ENCODE measurements at regions not wholly inside any gene's neighbourhood (a gene's known extent, or its start where the extent isn't known, plus 50 kb on each side); places are given as distances from the start of the nearest gene placed in this dataset.

GRCh38 chr9:777978-778377, 63.5 kb upstream of the DMRT1 start:
- TF ChIP-seq CTCF (IDR thresholded peaks at IDR 0.05 in 4 of 5, conservative IDR thresholded peaks at IDR 0.05 in 1 of 5) (no peak), POLR2A (IDR thresholded peaks at IDR 0.05) (no peak)
- DNase-seq (no peak), ATAC-seq (no peak)
- H3K4me1 ChIP-seq, result no peaks in the 10 kb centered on the region
- no peaks in the 10 kb centered on the region for H3K36me3 ChIP-seq
- H3K9me3 ChIP-seq, result no peaks in the 10 kb centered on the region
- H3K27me3 ChIP-seq, result no peaks in the 10 kb centered on the region
- H3K27ac ChIP-seq, result no peak overlapping the region
- intact Hi-C loops (cut with DNase I; ENCODE audit: low total_unique reads) (no loop called here), in situ Hi-C loops (cut with MboI; ENCODE audit: low sequenced_read_pairs in 4 of 4) (loop anchor here in 1 of 4 donors (25.0 kb wide), 2 partner anchors 109 to 234 kb away; no protein-coding TSS in a partner anchor)
- H3K4me3 ChIP-seq, result no peak overlapping the region

GRCh38 chr9:784202-784601, 57.3 kb upstream of the DMRT1 start:
- Histone ChIP-seq H3K4me3 (no peak overlapping the region), H3K36me3 (no peaks in the 10 kb centered on the region), H3K27me3 (no peaks in the 10 kb centered on the region), H3K4me1 (no peaks in the 10 kb centered on the region), H3K9me3 (no peaks in the 10 kb centered on the region), H3K27ac (no peak overlapping the region)
- no peak for ATAC-seq
- in situ Hi-C loops (cut with MboI; ENCODE audit: low sequenced_read_pairs in 4 of 4) (loop anchor here in 1 of 4 donors (25.0 kb wide), 2 partner anchors 103 to 228 kb away; no protein-coding TSS in a partner anchor), intact Hi-C loops (cut with DNase I; ENCODE audit: low total_unique reads) (no loop called here)
- no peak for DNase-seq
- TF ChIP-seq CTCF (IDR thresholded peaks at IDR 0.05 in 4 of 5, conservative IDR thresholded peaks at IDR 0.05 in 1 of 5), result no peak
- no peak for TF ChIP-seq POLR2A (IDR thresholded peaks at IDR 0.05)

GRCh38 chr9:784916-785315, 56.6 kb upstream of the DMRT1 start:
- Histone ChIP-seq H3K4me1 (no peaks in the 10 kb centered on the region), H3K27me3 (no peaks in the 10 kb centered on the region), H3K36me3 (no peaks in the 10 kb centered on the region), H3K27ac (no peak overlapping the region), H3K9me3 (no peaks in the 10 kb centered on the region), H3K4me3 (no peak overlapping the region)
- intact Hi-C loops (cut with DNase I; ENCODE audit: low total_unique reads) (no loop called here), in situ Hi-C loops (cut with MboI; ENCODE audit: low sequenced_read_pairs in 4 of 4) (loop anchor here in 1 of 4 donors (25.0 kb wide), 2 partner anchors 102 to 227 kb away; no protein-coding TSS in a partner anchor)
- ATAC-seq (no peak), DNase-seq (no peak)
- TF ChIP-seq POLR2A (IDR thresholded peaks at IDR 0.05) (no peak), CTCF (IDR thresholded peaks at IDR 0.05 in 4 of 5, conservative IDR thresholded peaks at IDR 0.05 in 1 of 5) (no peak)

GRCh38 chr9:785997-786396, 55.5 kb upstream of the DMRT1 start:
- H3K27ac ChIP-seq, result no peak overlapping the region
- no peak for TF ChIP-seq POLR2A (IDR thresholded peaks at IDR 0.05)
- TF ChIP-seq CTCF (IDR thresholded peaks at IDR 0.05 in 4 of 5, conservative IDR thresholded peaks at IDR 0.05 in 1 of 5), result no peak
- no peaks in the 10 kb centered on the region for H3K4me1 ChIP-seq
- H3K4me3 ChIP-seq, result no peak overlapping the region
- ATAC-seq (no peak), DNase-seq (no peak)
- H3K27me3 ChIP-seq, result no peaks in the 10 kb centered on the region
- in situ Hi-C loops (cut with MboI; ENCODE audit: low sequenced_read_pairs in 4 of 4), result loop anchor here in 1 of 4 donors (25.0 kb wide), 2 partner anchors 101 to 226 kb away; no protein-coding TSS in a partner anchor
- intact Hi-C loops (cut with DNase I; ENCODE audit: low total_unique reads), result no loop called here
- H3K36me3 ChIP-seq, result no peaks in the 10 kb centered on the region
- no peaks in the 10 kb centered on the region for H3K9me3 ChIP-seq

- Histone ChIP-seq H3K36me3 (no peaks in the 10 kb centered on the region), H3K4me3 (no peak overlapping the region), H3K9me3 (no peaks in the 10 kb centered on the region), H3K27ac (no peak overlapping the region), H3K4me1 (no peaks in the 10 kb centered on the region), H3K27me3 (no peaks in the 10 kb centered on the region)
- ATAC-seq (no peak), DNase-seq (no peak)
- TF ChIP-seq POLR2A (IDR thresholded peaks at IDR 0.05) (no peak), CTCF (IDR thresholded peaks at IDR 0.05 in 4 of 5, conservative IDR thresholded peaks at IDR 0.05 in 1 of 5) (no peak)
- in situ Hi-C loops (cut with MboI; ENCODE audit: low sequenced_read_pairs in 4 of 4) (loop anchor here in 1 of 4 donors (25.0 kb wide), 2 partner anchors 101 to 226 kb away; no protein-coding TSS in a partner anchor), intact Hi-C loops (cut with DNase I; ENCODE audit: low total_unique reads) (no loop called here)
Measured at GRCh38 chr9:786405-786804, 55.1 kb upstream of the DMRT1 start.
